RWPE1 (cell line): ENCODE measurements at regions not wholly inside any gene's neighbourhood (a gene's known extent, or its start where the extent isn't known, plus 50 kb on each side); places are given as distances from the start of the nearest gene placed in this dataset.

ENCODE experiments used
- CTCF ChIA-PET: fragments of 350-600 bp; sonication (Branson Sonifier 250); formaldehyde crosslinking; extraction: SDS; loops from one replicate; lab custom pipeline; 2021; lab: Yijun Ruan, JAX
- POLR2A ChIA-PET: fragments of 400-600 bp; formaldehyde crosslinking; extraction: SDS; loops from one replicate; lab custom pipeline; 2020; ENCODE audit warnings: antibody characterized with exemption; ENCODE audit not compliant: low non-redundant PET; lab: Yijun Ruan, JAX
- DNase-seq: peaks from one replicate; pipeline ENCODE4 v3.0.0; 2012; ENCODE audit warnings: low spot score
- H3K27ac ChIP-seq: fragments of 450-650 bp; 2 replicates; pipeline ENCODE4 v1.5.1; 2017
- CTCF ChIP-seq: fragments of 450-650 bp; conservative IDR thresholded peaks from 2 replicates; pipeline ENCODE4 v1.5.1; 2017; ENCODE audit warnings: low read depth, mild to moderate bottlenecking

- DNase-seq, result no peak
- ChIA-PET CTCF (no interaction called here), POLR2A (no interaction called here)
- TF ChIP-seq CTCF, result no peak
- no peak overlapping the region for H3K27ac ChIP-seq
Measured at GRCh38 chr5:88377705-88378656, 109.3 kb upstream of the TMEM161B start.

- ChIA-PET CTCF (no interaction called here), POLR2A (no interaction called here)
- TF ChIP-seq CTCF, result no peak
- DNase-seq, result no peak
- H3K27ac ChIP-seq, result no peak overlapping the region
Measured at GRCh38 chr5:88377240-88377639, 108.6 kb upstream of the TMEM161B start.

- ChIA-PET POLR2A (no interaction called here), CTCF (no interaction called here)
- H3K27ac ChIP-seq, result no peak overlapping the region
- no peak for TF ChIP-seq CTCF
- DNase-seq, result no peak
Measured at GRCh38 chr5:88376728-88377127, 108.1 kb upstream of the TMEM161B start.

- ChIA-PET POLR2A (no interaction called here), CTCF (no interaction called here)
- TF ChIP-seq CTCF, result no peak
- no peak overlapping the region for H3K27ac ChIP-seq
- no peak for DNase-seq
Measured at GRCh38 chr5:88374391-88374790, 105.7 kb upstream of the TMEM161B start.

- no peak for DNase-seq
- TF ChIP-seq CTCF, result no peak
- CTCF ChIA-PET, result no interaction called here
- POLR2A ChIA-PET, result no interaction called here
- H3K27ac ChIP-seq, result no peak overlapping the region
Measured at GRCh38 chr5:88370824-88371223, 102.2 kb upstream of the TMEM161B start.

- TF ChIP-seq CTCF, result no peak
- CTCF ChIA-PET, result interaction anchor here (0.6 kb wide), 1 partner anchor 20 kb away, joined by 4 read pairs; no protein-coding TSS in a partner anchor
Measured at GRCh38 chr5:88368201-88368600, 99.6 kb upstream of the TMEM161B start.

More at GRCh38 chr5:88368201-88368600, 99.6 kb upstream of the TMEM161B start:
- POLR2A ChIA-PET, result no interaction called here
- H3K27ac ChIP-seq, result no peak overlapping the region
- no peak for DNase-seq
